HG03442 (cell line): ENCODE measurements at regions not wholly inside any gene's neighbourhood (a gene's known extent, or its start where the extent isn't known, plus 50 kb on each side); places are given as distances from the start of the nearest gene placed in this dataset.

ENCODE experiments used
- ATAC-seq: cut with Tn5 transposase; IDR thresholded peaks from one replicate; pipeline ENCODE4 v1.9.1; 2021; ENCODE audit warnings: mild to moderate bottlenecking, moderate library complexity; ENCODE audit not compliant: unreplicated experiment

- ATAC-seq, result no peak
These were observed 59.9 kb downstream of the BMP4 start for GRCh38 chr14:53896726-53897125.

- peak; percentile 91 for ATAC-seq
These were observed 62.2 kb downstream of the BMP4 start for GRCh38 chr14:53894456-53894855.

- no peak for ATAC-seq
These were observed 63.3 kb downstream of the BMP4 start for GRCh38 chr14:53893374-53893773.

- no peak for ATAC-seq
These were observed 66.0 kb downstream of the BMP4 start for GRCh38 chr14:53890611-53891101.

- ATAC-seq, result no peak
These were observed 67.9 kb downstream of the BMP4 start for GRCh38 chr14:53888535-53889386.

- no peak for ATAC-seq
These were observed 71.4 kb downstream of the BMP4 start for GRCh38 chr14:53885136-53885640.

- ATAC-seq, result no peak
These were observed 72.0 kb downstream of the BMP4 start for GRCh38 chr14:53884601-53885000.

- ATAC-seq, result no peak
These were observed 72.9 kb downstream of the BMP4 start for GRCh38 chr14:53883739-53884138.

GRCh38 chr14:53882684-53883083, 73.9 kb downstream of the BMP4 start:
- ATAC-seq, result no peak

- no peak for ATAC-seq
These were observed 74.7 kb downstream of the BMP4 start for GRCh38 chr14:53881921-53882320.

- ATAC-seq, result no peak
These were observed 75.3 kb downstream of the BMP4 start for GRCh38 chr14:53881161-53881871.

GRCh38 chr14:53880761-53881160, 75.9 kb downstream of the BMP4 start:
- no peak for ATAC-seq

- ATAC-seq, result no peak
These were observed 76.9 kb downstream of the BMP4 start for GRCh38 chr14:53879747-53880146.

GRCh38 chr14:53879022-53879686, 77.5 kb downstream of the BMP4 start:
- no peak for ATAC-seq

GRCh38 chr14:53875324-53875897, 81.2 kb downstream of the BMP4 start:
- ATAC-seq, result no peak

- no peak for ATAC-seq
These were observed 81.9 kb downstream of the BMP4 start for GRCh38 chr14:53874704-53875103.

- no peak for ATAC-seq
These were observed 83.9 kb downstream of the BMP4 start for GRCh38 chr14:53872681-53873089.

- no peak for ATAC-seq
These were observed 84.7 kb downstream of the BMP4 start for GRCh38 chr14:53871951-53872350.

GRCh38 chr14:53871011-53871410, 85.6 kb downstream of the BMP4 start:
- ATAC-seq, result no peak

GRCh38 chr14:53865711-53866110, 90.9 kb downstream of the BMP4 start:
- ATAC-seq, result no peak

GRCh38 chr14:53861781-53862180, 94.8 kb downstream of the BMP4 start:
- ATAC-seq, result no peak
